Kidney (tissue), 13 donors: ENCODE measurements at regions not wholly inside any gene's neighbourhood (a gene's known extent, or its start where the extent isn't known, plus 50 kb on each side); places are given as distances from the start of the nearest gene placed in this dataset.

ENCODE experiments used
- DNase-seq, 5 donors: peaks; one replicate each; pipeline ENCODE4 v3.0.0-alpha.2; 2013 to 2020
- FAIRE-seq: peaks from 2 replicates; lab custom pipeline; 2012; peaks lifted over from hg19 to GRCh38; lab: Jason Lieb, UNC
- H3K27ac ChIP-seq, 2 donors: one replicate each; pipeline ENCODE4 v1.7.0; 2013; ENCODE audit warnings: low read depth in 2 of 2, low read length in 2 of 2, inconsistent platforms in 1 of 2
- H3K27me3 ChIP-seq: one replicate; pipeline ENCODE4 v1.7.1; 2013; ENCODE audit warnings: low read length, inconsistent platforms; ENCODE audit not compliant: control insufficient read depth, insufficient read depth
- H3K36me3 ChIP-seq, 3 donors: one replicate each; pipeline versions ENCODE4 v1.7.0 to v1.7.1; 2013; ENCODE audit warnings: low read length in 3 of 3, control low read depth in 1 of 3, inconsistent platforms in 1 of 3; ENCODE audit not compliant: insufficient read depth in 3 of 3, control insufficient read depth in 2 of 3
- H3K4me1 ChIP-seq, 3 donors: one replicate each; pipeline versions ENCODE4 v1.7.0 to v1.7.1; 2013; ENCODE audit warnings: low read length in 3 of 3, inconsistent platforms in 1 of 3, low read depth in 1 of 3; ENCODE audit not compliant: control insufficient read depth in 2 of 3, insufficient read depth in 2 of 3
- H3K4me3 ChIP-seq, 3 donors: one replicate each; pipeline versions ENCODE4 v1.7.0 to v1.8.1; 2013; ENCODE audit warnings: low read length in 3 of 3, control low read depth in 1 of 3, inconsistent platforms in 1 of 3
- H3K9ac ChIP-seq, 3 donors: one replicate each; pipeline versions ENCODE4 v1.7.0 to v1.7.1; 2013; ENCODE audit warnings: low read length in 3 of 3, control low read depth in 1 of 3, inconsistent platforms in 1 of 3
- H3K9me3 ChIP-seq, 3 donors: one replicate each; pipeline versions ENCODE4 v1.7.0 to v1.7.1; 2013; ENCODE audit warnings: low read length in 3 of 3, control low read depth in 1 of 3, inconsistent platforms in 1 of 3; ENCODE audit not compliant: control insufficient read depth in 2 of 3, insufficient read depth in 1 of 3
- intact Hi-C: fragments of 100-400 bp; cut with DNase I; formaldehyde crosslinking; loops from one replicate; pipeline ENCODE4 v1.11.1; 2022
- TF ChIP-seq, protein P1 (sequence below): IDR thresholded peaks from 3 replicates; pipeline ENCODE4 v1.5.1; 2012; ENCODE audit warnings: mild to moderate bottlenecking, moderate library complexity, borderline replicate concordance; ENCODE audit not compliant: insufficient read depth; ENCODE audit errors: extremely low read depth
- donor health status: control.
- donor health status: control.
- donor health status: control.
- donor health status: control.
- donor health status: control.
- donor health status: DM: yes; HTN: yes; CAD: no.
- donor health status: Normal renal cell carcinoma (clear cell type).

DNA sequence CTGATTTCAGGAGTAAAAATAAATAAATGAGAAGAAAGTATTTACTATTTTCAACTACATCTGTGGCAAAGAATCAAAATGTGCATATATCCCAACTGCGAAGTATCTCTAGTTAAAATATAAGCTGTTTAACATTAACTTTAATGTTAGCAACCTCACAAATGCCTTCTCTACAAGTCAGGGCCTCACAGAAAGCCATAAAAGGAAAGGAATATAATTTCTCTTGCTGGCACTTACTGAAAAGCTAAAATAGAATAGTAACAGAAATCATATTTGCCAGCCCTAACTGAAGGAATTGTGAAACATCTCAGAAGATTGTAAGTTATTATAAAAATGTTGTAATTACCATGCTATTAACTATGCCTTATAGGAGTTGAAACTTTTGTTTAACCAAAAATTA is 65.1 kb upstream of the MBNL1 start:
- Histone ChIP-seq H3K9me3 (no peaks in the 10 kb centered on the region), H3K4me3 (peak overlapping the region in 2 of 3 donors; percentile 18 to 38), H3K36me3 (no peaks in the 10 kb centered on the region), H3K27ac (no peak overlapping the region), H3K4me1 (peaks cover 0 to 2% (median 0%) of the 10 kb centered on the region in 3 donors), H3K27me3 (no peaks in the 10 kb centered on the region), H3K9ac (no peak overlapping the region)
- DNase-seq (no peak), FAIRE-seq (no peak)
- TF ChIP-seq, protein P1, sequence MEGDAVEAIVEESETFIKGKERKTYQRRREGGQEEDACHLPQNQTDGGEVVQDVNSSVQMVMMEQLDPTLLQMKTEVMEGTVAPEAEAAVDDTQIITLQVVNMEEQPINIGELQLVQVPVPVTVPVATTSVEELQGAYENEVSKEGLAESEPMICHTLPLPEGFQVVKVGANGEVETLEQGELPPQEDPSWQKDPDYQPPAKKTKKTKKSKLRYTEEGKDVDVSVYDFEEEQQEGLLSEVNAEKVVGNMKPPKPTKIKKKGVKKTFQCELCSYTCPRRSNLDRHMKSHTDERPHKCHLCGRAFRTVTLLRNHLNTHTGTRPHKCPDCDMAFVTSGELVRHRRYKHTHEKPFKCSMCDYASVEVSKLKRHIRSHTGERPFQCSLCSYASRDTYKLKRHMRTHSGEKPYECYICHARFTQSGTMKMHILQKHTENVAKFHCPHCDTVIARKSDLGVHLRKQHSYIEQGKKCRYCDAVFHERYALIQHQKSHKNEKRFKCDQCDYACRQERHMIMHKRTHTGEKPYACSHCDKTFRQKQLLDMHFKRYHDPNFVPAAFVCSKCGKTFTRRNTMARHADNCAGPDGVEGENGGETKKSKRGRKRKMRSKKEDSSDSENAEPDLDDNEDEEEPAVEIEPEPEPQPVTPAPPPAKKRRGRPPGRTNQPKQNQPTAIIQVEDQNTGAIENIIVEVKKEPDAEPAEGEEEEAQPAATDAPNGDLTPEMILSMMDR, result no peak
- intact Hi-C loops, result no loop called here

GRCh38 chr3:152204218-152204617 is 64.5 kb upstream of the MBNL1 start:
- no peak overlapping the region for H3K9ac ChIP-seq
- FAIRE-seq (no peak), DNase-seq (no peak)
- intact Hi-C loops, result no loop called here
- no peak overlapping the region for H3K27ac ChIP-seq
- no peaks in the 10 kb centered on the region for H3K27me3 ChIP-seq
- H3K36me3 ChIP-seq, result no peaks in the 10 kb centered on the region
- TF ChIP-seq, protein P1, result no peak
- peaks cover 0 to 2% (median 0%) of the 10 kb centered on the region in 3 donors for H3K4me1 ChIP-seq
- H3K9me3 ChIP-seq, result no peaks in the 10 kb centered on the region
- H3K4me3 ChIP-seq, result no peak overlapping the region

GRCh38 chr3:152205097-152205593 is 63.6 kb upstream of the MBNL1 start:
- Histone ChIP-seq H3K9ac (no peak overlapping the region), H3K4me3 (no peak overlapping the region), H3K36me3 (no peaks in the 10 kb centered on the region), H3K27me3 (no peaks in the 10 kb centered on the region), H3K9me3 (no peaks in the 10 kb centered on the region), H3K27ac (no peak overlapping the region), H3K4me1 (peaks cover 0 to 2% (median 0%) of the 10 kb centered on the region in 3 donors)
- intact Hi-C loops, result no loop called here
- no peak for FAIRE-seq
- TF ChIP-seq, protein P1, result no peak
- DNase-seq, result no peak

- Histone ChIP-seq H3K27ac (no peak overlapping the region), H3K4me3 (no peak overlapping the region), H3K4me1 (peaks cover 0 to 2% (median 0%) of the 10 kb centered on the region in 3 donors), H3K9ac (no peak overlapping the region), H3K36me3 (no peaks in the 10 kb centered on the region), H3K27me3 (no peaks in the 10 kb centered on the region), H3K9me3 (no peaks in the 10 kb centered on the region)
- no peak for FAIRE-seq
- TF ChIP-seq, protein P1, result no peak
- intact Hi-C loops, result no loop called here
- no peak for DNase-seq
Measured at GRCh38 chr3:152206243-152206760, 62.4 kb upstream of the MBNL1 start.
